ENCODE measurements at regions not wholly inside any gene's neighbourhood (a gene's known extent, or its start where the extent isn't known, plus 50 kb on each side); places are given as distances from the start of the nearest gene placed in this dataset.

DNA sequence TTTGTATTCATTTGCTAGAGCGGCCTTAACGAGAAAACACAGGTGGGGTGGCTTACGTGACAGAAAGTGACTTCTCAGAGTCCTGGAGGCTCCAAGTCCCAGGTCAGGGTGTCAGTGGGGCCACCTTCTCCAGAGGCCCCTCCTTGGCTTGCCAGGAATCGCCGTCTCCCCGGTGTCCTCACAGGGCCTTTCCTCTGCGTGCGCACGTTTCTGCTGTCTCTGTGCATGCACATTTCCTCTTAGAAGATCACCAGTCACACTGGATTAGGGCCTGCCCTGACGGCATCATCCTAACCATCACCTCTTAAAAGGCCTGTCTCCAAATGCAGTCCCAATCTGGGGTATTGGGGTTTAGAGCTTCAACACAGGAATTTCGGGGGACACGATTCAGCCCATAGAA, 63.8 kb upstream of the HELT start:
- Histone ChIP-seq H3K27ac (no peak overlapping the region), H3K4me3 (no peak overlapping the region), H3K36me3 (no peaks in the 10 kb centered on the region), H3K4me1 (no peaks in the 10 kb centered on the region), H3K9me3 (no peaks in the 10 kb centered on the region), H3K27me3 (peaks cover 0 to 10% of the 10 kb centered on the region in 2 donors)
- DNase-seq (peak in 1 of 4 donors; percentile 46), ATAC-seq (no peak)
- TF ChIP-seq, protein P1, sequence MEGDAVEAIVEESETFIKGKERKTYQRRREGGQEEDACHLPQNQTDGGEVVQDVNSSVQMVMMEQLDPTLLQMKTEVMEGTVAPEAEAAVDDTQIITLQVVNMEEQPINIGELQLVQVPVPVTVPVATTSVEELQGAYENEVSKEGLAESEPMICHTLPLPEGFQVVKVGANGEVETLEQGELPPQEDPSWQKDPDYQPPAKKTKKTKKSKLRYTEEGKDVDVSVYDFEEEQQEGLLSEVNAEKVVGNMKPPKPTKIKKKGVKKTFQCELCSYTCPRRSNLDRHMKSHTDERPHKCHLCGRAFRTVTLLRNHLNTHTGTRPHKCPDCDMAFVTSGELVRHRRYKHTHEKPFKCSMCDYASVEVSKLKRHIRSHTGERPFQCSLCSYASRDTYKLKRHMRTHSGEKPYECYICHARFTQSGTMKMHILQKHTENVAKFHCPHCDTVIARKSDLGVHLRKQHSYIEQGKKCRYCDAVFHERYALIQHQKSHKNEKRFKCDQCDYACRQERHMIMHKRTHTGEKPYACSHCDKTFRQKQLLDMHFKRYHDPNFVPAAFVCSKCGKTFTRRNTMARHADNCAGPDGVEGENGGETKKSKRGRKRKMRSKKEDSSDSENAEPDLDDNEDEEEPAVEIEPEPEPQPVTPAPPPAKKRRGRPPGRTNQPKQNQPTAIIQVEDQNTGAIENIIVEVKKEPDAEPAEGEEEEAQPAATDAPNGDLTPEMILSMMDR (IDR thresholded peaks at IDR 0.05), result no peak
- intact Hi-C loops (cut with DNase I), result no loop called here

DNA sequence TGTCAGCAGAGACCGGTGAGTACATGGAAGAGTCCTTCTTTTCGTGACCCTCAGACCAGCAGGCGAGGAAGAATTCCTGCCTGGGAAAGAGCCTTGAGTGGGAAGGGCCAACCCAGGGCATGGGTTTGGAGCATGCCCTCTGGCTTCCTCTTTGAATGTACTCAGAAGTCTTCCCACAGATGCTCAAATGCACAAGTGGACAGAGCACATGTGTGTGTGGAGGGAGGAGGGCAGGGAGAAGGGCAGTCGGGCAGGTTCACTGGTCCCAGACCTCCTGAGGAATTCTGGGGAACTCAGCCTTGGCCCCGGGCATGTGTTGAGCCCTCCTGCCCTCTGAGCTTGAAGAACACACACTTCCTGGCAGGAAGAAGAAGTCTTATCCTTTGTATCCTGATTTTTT, 63.2 kb upstream of the HELT start:
- peaks cover 0 to 10% of the 10 kb centered on the region in 2 donors for H3K27me3 ChIP-seq
- ATAC-seq (no peak), DNase-seq (no peak)
- H3K9me3 ChIP-seq, result no peaks in the 10 kb centered on the region
- intact Hi-C loops (cut with DNase I), result no loop called here
- no peak overlapping the region for H3K4me3 ChIP-seq
- H3K27ac ChIP-seq, result no peak overlapping the region
- no peaks in the 10 kb centered on the region for H3K4me1 ChIP-seq
- TF ChIP-seq, protein P1 (IDR thresholded peaks at IDR 0.05), result no peak
- no peaks in the 10 kb centered on the region for H3K36me3 ChIP-seq

DNA sequence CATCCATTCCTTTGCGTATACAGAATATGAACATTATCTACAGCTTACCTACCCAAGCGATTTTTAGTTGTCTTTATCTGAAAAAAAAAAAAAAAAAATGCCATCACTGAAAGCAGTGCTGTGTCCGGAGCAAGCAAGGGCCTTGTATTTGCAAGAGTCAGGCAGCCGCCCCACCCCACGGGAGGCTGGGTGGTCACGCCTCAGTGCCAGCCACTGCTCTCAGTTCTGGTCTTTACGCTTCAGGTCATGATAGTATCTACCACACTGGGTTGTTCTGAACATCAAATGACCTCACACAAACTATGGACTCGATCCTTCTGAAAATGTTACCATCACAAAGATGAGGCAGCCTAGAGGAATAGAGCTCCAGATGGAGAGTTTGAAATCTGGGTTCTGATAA, 62.7 kb upstream of the HELT start:
- H3K27ac ChIP-seq, result no peak overlapping the region
- H3K27me3 ChIP-seq, result peaks cover 0 to 10% of the 10 kb centered on the region in 2 donors
- no peaks in the 10 kb centered on the region for H3K36me3 ChIP-seq
- intact Hi-C loops (cut with DNase I), result no loop called here
- no peaks in the 10 kb centered on the region for H3K4me1 ChIP-seq
- TF ChIP-seq, protein P1 (IDR thresholded peaks at IDR 0.05), result no peak
- DNase-seq, result no peak
- H3K9me3 ChIP-seq, result no peaks in the 10 kb centered on the region
- no peak overlapping the region for H3K4me3 ChIP-seq
- ATAC-seq, result no peak

DNA sequence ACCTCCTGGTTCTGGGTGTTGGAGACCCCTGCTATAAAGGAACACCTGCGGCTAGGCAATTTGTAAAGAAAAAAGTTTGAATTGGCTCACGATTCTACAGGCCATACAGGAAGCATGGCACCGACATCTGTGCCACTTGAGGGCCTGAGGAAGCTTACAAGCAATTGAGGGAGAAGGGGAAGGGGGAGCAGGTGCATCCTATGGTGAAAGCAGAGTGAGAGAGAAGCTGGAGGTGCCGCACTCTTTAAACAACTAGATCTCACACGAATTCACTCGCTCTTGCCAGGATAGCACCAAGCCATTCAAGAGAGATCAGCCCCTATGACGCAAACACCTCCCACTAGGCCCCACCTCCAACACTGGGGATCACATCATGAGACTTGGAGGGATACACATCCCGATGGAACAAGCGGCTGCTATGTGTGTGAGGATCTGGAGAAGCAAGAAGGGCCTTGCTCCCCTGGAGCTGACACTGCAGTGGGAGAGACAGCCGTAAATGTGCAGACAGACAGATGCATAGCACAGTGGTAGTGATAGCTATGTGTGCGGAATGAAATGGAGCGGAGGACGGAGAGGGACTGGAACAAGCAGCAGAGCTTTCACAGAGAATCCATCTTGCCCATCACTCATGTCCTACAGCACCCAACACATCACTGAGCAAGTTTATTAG, 60.7 kb upstream of the HELT start:
- TF ChIP-seq, protein P1 (IDR thresholded peaks at IDR 0.05), result no peak
- intact Hi-C loops (cut with DNase I), result no loop called here
- Histone ChIP-seq H3K4me1 (no peaks in the 10 kb centered on the region), H3K27ac (no peak overlapping the region), H3K27me3 (peaks cover 0 to 10% of the 10 kb centered on the region in 2 donors), H3K36me3 (no peaks in the 10 kb centered on the region), H3K9me3 (no peaks in the 10 kb centered on the region), H3K4me3 (no peak overlapping the region)
- no peak for DNase-seq
- ATAC-seq, result no peak

DNA sequence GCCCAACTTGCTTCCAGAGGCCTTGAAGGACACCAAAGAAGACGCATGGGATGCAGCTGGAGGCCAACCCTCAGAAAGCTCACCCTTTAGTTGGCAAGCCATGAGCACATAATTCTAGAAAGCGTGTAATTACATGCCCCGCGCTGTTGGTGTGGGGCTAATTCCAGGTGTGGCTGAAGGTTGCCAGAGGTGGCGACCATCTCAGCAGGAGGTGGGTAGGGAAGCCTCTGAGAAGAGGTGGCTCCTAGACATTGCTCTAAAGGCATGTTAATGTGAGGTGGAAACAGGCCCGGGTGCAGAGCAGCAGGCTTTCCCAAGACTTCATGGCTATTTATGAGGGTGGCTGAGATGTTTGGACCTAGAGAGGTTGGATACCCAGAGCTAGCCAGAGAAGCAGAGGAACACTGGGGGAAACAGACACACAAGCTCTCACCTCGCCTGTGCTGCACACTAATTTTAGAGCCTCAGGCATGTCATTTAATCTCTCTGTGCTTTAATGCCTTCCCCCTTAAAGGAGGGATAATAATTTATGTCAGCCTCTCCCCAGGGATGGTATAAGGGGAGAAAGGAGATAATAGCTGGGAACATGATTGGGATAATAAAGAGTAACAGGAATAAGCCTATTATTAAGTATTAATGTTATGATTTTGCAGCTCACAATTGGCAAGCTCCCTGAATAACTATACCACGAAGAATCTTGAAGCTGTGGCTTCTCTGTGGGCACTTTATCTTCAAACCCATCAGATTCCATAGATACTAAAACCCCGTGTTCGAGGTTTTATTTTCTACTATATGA, 60.0 kb upstream of the HELT start:
- no peak for ATAC-seq

More for the DNA sequence above, 60.0 kb upstream of the HELT start:
- H3K4me1 ChIP-seq, result no peaks in the 10 kb centered on the region
- H3K9me3 ChIP-seq, result no peaks in the 10 kb centered on the region
- intact Hi-C loops (cut with DNase I), result no loop called here
- H3K36me3 ChIP-seq, result no peaks in the 10 kb centered on the region
- H3K4me3 ChIP-seq, result no peak overlapping the region
- TF ChIP-seq, protein P1 (IDR thresholded peaks at IDR 0.05), result no peak
- peaks cover 0 to 2% of the 10 kb centered on the region in 2 donors for H3K27me3 ChIP-seq
- no peak overlapping the region for H3K27ac ChIP-seq
- DNase-seq, result peak in 1 of 4 donors; percentile 20
